HTR-8/SVneo (cell line): ENCODE measurements at regions not wholly inside any gene's neighbourhood (a gene's known extent, or its start where the extent isn't known, plus 50 kb on each side); places are given as distances from the start of the nearest gene placed in this dataset.

ENCODE experiments used
- DNase-seq: peaks from one replicate; pipeline ENCODE4 v3.0.0; 2011; ENCODE audit warnings: low spot score, mixed read lengths; ENCODE audit not compliant: insufficient read length
- FAIRE-seq: peaks from 2 replicates; lab custom pipeline; 2011; peaks lifted over from hg19 to GRCh38; lab: Jason Lieb, UNC

DNA sequence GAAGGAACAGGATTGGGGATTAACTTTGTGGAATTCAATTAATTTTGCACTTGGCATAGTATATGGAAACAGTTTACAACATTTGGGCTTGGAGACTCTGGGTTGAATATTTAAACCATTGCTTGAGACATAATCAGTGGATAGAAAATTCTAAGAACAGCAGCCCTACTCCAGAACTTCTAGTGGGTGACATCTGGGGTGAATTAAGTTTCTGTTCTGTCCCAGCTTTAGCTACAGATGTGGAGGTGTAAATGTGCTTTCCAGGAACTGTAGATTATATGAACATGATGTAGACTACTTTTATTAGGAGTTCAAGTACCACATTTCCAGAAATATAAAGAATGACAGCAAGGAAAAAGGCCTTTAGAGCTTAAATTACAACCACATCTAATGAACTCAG is 51.9 kb upstream of the SKAP2 start:
- DNase-seq, result no peak
- no peak for FAIRE-seq
